HCEC 1CT (cell line): ENCODE measurements at regions not wholly inside any gene's neighbourhood (a gene's known extent, or its start where the extent isn't known, plus 50 kb on each side); places are given as distances from the start of the nearest gene placed in this dataset.
"Not testable (repeated sequence)": the region's sequence is repeated elsewhere in the genome, so short reads cannot be mapped to it uniquely, and the experiment has no call there.

Experiments
- DNase-seq: peaks from one replicate; pipeline ENCODE4 v3.0.0-alpha.2; 2017

- peak; percentile 50 for DNase-seq
Observed at GRCh38 chr10:45514291-45515270, 140.6 kb downstream of the ALOX5 start.

GRCh38 chr10:45513551-45513950 is 139.5 kb downstream of the ALOX5 start:
- DNase-seq, result no peak

GRCh38 chr10:45511926-45512325 is 137.9 kb downstream of the ALOX5 start:
- not testable (repeated sequence) for DNase-seq

- peak; percentile 24 for DNase-seq
Observed at GRCh38 chr10:45509491-45509890, 135.5 kb downstream of the ALOX5 start.

GRCh38 chr10:45505311-45505710 is 131.3 kb downstream of the ALOX5 start:
- DNase-seq, result no peak

- no peak for DNase-seq
Observed at GRCh38 chr10:45502458-45502857, 128.4 kb downstream of the ALOX5 start.

GRCh38 chr10:45501791-45502190 is 127.8 kb downstream of the ALOX5 start:
- no peak for DNase-seq

GRCh38 chr10:45500798-45501197 is 126.8 kb downstream of the ALOX5 start:
- no peak for DNase-seq

- DNase-seq, result no peak
Observed at GRCh38 chr10:45500304-45500703, 126.3 kb downstream of the ALOX5 start.

GRCh38 chr10:45495438-45496152 is 121.6 kb downstream of the ALOX5 start:
- DNase-seq, result no peak
